IMR-90 (cell line): ENCODE measurements at regions not wholly inside any gene's neighbourhood (a gene's known extent, or its start where the extent isn't known, plus 50 kb on each side); places are given as distances from the start of the nearest gene placed in this dataset.

Experiments
- FOS ChIP-seq: fragments of 150-350 bp; IDR thresholded peaks from 2 replicates; pipeline ENCODE4 v1.6.1; 2016; ENCODE audit warnings: low read depth, low read length
- POLR2A ChIP-seq: IDR thresholded peaks from 2 replicates; pipeline ENCODE4 v1.6.1; 2012; ENCODE audit warnings: mild to moderate bottlenecking, low read depth, low read length
- RAD21 ChIP-seq: IDR thresholded peaks from 2 replicates; pipeline ENCODE4 v1.6.1; 2012; ENCODE audit warnings: low read length, improper control_type of control experiment
- USF2 ChIP-seq: fragments of 150-350 bp; IDR thresholded peaks from 2 replicates; pipeline ENCODE4 v1.6.1; 2017; ENCODE audit warnings: mild to moderate bottlenecking, antibody characterized with exemption, low read length, low read depth
- TF ChIP-seq, protein P1 (sequence below): conservative IDR thresholded peaks from 2 replicates; pipeline ENCODE4 v1.5.1; 2012; ENCODE audit warnings: mild to moderate bottlenecking, low read depth, low read length, improper control_type of control experiment

DNA sequence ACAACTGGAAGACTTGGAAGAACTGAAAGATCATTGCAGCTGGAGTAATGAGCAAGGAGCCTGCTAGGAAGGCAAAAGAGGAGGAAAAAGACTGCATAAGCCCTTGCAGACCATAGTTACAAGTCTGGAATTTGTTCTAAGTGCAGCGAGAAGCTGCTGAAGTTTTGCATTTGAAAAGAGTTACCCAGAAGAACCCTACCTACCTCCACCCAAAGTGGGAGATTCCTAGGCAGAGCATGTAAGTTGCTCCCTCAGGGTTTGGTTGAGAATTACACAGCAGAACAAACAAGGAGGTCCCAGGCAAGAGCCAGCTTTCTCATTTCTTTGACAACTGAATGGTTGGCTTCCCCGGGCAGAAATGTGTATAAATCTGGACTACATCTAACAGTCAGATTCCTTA lies 118.7 kb upstream of the NUDT7 start:
- no peak for TF ChIP-seq POLR2A
- TF ChIP-seq RAD21, result no peak
- TF ChIP-seq, protein P1, sequence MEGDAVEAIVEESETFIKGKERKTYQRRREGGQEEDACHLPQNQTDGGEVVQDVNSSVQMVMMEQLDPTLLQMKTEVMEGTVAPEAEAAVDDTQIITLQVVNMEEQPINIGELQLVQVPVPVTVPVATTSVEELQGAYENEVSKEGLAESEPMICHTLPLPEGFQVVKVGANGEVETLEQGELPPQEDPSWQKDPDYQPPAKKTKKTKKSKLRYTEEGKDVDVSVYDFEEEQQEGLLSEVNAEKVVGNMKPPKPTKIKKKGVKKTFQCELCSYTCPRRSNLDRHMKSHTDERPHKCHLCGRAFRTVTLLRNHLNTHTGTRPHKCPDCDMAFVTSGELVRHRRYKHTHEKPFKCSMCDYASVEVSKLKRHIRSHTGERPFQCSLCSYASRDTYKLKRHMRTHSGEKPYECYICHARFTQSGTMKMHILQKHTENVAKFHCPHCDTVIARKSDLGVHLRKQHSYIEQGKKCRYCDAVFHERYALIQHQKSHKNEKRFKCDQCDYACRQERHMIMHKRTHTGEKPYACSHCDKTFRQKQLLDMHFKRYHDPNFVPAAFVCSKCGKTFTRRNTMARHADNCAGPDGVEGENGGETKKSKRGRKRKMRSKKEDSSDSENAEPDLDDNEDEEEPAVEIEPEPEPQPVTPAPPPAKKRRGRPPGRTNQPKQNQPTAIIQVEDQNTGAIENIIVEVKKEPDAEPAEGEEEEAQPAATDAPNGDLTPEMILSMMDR, result no peak
- TF ChIP-seq FOS, result no peak
- TF ChIP-seq USF2, result no peak
